Neutrophil (primary cell): ENCODE measurements at regions not wholly inside any gene's neighbourhood (a gene's known extent, or its start where the extent isn't known, plus 50 kb on each side); places are given as distances from the start of the nearest gene placed in this dataset.

Experiments
- H3K27ac ChIP-seq: fragments of 200-600 bp; sonication (generic); 2 replicates; pipeline ENCODE4 v1.5.1; 2016; ENCODE audit warnings: mild to moderate bottlenecking, moderate library complexity
- H3K27me3 ChIP-seq: fragments of 200-600 bp; sonication (generic); 2 replicates; pipeline ENCODE4 v1.6.0; 2016; ENCODE audit warnings: mild to moderate bottlenecking
- H3K36me3 ChIP-seq: fragments of 200-600 bp; sonication (generic); 2 replicates; pipeline ENCODE4 v1.5.1; 2017
- H3K4me1 ChIP-seq, 2 experiments: fragments of 200-600 bp in 1 of 2; sonication (generic) in 1 of 2; 1 replicate in 1 of 2; 2 replicates in 1 of 2; pipeline versions ENCODE4 v1.5.1 to v1.6.1; 2013 to 2016; ENCODE audit warnings: low read depth in 1 of 2, low read length in 1 of 2, mild to moderate bottlenecking in 1 of 2, moderate library complexity in 1 of 2; ENCODE audit not compliant: control insufficient read depth in 1 of 2, insufficient read depth in 1 of 2
- H3K4me3 ChIP-seq, 2 experiments: fragments of 200-600 bp in 1 of 2; sonication (generic) in 1 of 2; 1 replicate in 1 of 2; 2 replicates in 1 of 2; pipeline ENCODE4 v1.5.1; 2013 to 2016; ENCODE audit warnings: low read depth in 1 of 2, low read length in 1 of 2, mild to moderate bottlenecking in 1 of 2, moderate library complexity in 1 of 2
- H3K9me3 ChIP-seq: fragments of 200-600 bp; sonication (generic); 2 replicates; pipeline ENCODE4 v1.5.1; 2016
- CTCF ChIP-seq: fragments of 200-600 bp; sonication (generic); IDR thresholded peaks from 2 replicates; pipeline ENCODE4 v1.5.1; 2016; ENCODE audit warnings: antibody characterized with exemption

GRCh38 chr4:28536124-28536523 is 1675.5 kb downstream of the STIM2 start:
- Histone ChIP-seq H3K36me3 (no peaks in the 10 kb centered on the region), H3K27me3 (no peaks in the 10 kb centered on the region), H3K27ac (no peak overlapping the region), H3K9me3 (no peaks in the 10 kb centered on the region), H3K4me1 (no peaks in the 10 kb centered on the region), H3K4me3 (no peak overlapping the region)
- no peak for TF ChIP-seq CTCF

- Histone ChIP-seq H3K9me3 (no peaks in the 10 kb centered on the region), H3K4me3 (no peak overlapping the region), H3K4me1 (no peaks in the 10 kb centered on the region), H3K27ac (no peak overlapping the region), H3K27me3 (no peaks in the 10 kb centered on the region), H3K36me3 (no peaks in the 10 kb centered on the region)
- TF ChIP-seq CTCF: no peak
These were observed 1685.3 kb downstream of the STIM2 start for GRCh38 chr4:28545986-28546385.

- no peaks in the 10 kb centered on the region for H3K9me3 ChIP-seq
- H3K36me3 ChIP-seq: no peaks in the 10 kb centered on the region
- no peak overlapping the region for H3K27ac ChIP-seq
- no peak for TF ChIP-seq CTCF
- no peaks in the 10 kb centered on the region for H3K4me1 ChIP-seq
- no peaks in the 10 kb centered on the region for H3K27me3 ChIP-seq
- H3K4me3 ChIP-seq: no peak overlapping the region
These were observed 1687.5 kb downstream of the STIM2 start for GRCh38 chr4:28548136-28548535.

- Histone ChIP-seq H3K4me1 (no peaks in the 10 kb centered on the region), H3K27ac (no peak overlapping the region), H3K27me3 (no peaks in the 10 kb centered on the region), H3K4me3 (no peak overlapping the region), H3K36me3 (no peaks in the 10 kb centered on the region), H3K9me3 (no peaks in the 10 kb centered on the region)
- no peak for TF ChIP-seq CTCF
These were observed 1688.0 kb downstream of the STIM2 start for GRCh38 chr4:28548594-28548993.

GRCh38 chr4:28555866-28556265 is 1695.2 kb downstream of the STIM2 start:
- Histone ChIP-seq H3K27me3 (no peaks in the 10 kb centered on the region), H3K4me1 (no peaks in the 10 kb centered on the region), H3K36me3 (no peaks in the 10 kb centered on the region), H3K4me3 (no peak overlapping the region), H3K9me3 (no peaks in the 10 kb centered on the region), H3K27ac (no peak overlapping the region)
- no peak for TF ChIP-seq CTCF

- H3K36me3 ChIP-seq: no peaks in the 10 kb centered on the region
- H3K27ac ChIP-seq: no peak overlapping the region
- H3K4me1 ChIP-seq: no peaks in the 10 kb centered on the region
- no peak overlapping the region for H3K4me3 ChIP-seq
- no peaks in the 10 kb centered on the region for H3K9me3 ChIP-seq
- H3K27me3 ChIP-seq: no peaks in the 10 kb centered on the region
- no peak for TF ChIP-seq CTCF
These were observed 1697.1 kb downstream of the STIM2 start for GRCh38 chr4:28557755-28558154.
